NB4 (cell line): ENCODE measurements at regions not wholly inside any gene's neighbourhood (a gene's known extent, or its start where the extent isn't known, plus 50 kb on each side); places are given as distances from the start of the nearest gene placed in this dataset.

Source experiments
- CTCF ChIP-seq: IDR thresholded peaks from one replicate; pipeline ENCODE4 v1.5.1; 2012; ENCODE audit warnings: low read depth, low read length
- MAX ChIP-seq: IDR thresholded peaks from 2 replicates; pipeline ENCODE4 v1.6.1; 2011; ENCODE audit warnings: low read depth, low read length
- MYC ChIP-seq: IDR thresholded peaks from 2 replicates; pipeline ENCODE4 v1.6.1; 2011; ENCODE audit warnings: low read depth, low read length
- POLR2A ChIP-seq: IDR thresholded peaks from 2 replicates; pipeline ENCODE4 v1.6.1; 2011; ENCODE audit warnings: mild to moderate bottlenecking; ENCODE audit not compliant: insufficient read length; ENCODE audit errors: extremely low read depth

GRCh38 chr2:226556050-226556449, 243.6 kb downstream of the IRS1 start:
- TF ChIP-seq CTCF = no peak
- no peak for TF ChIP-seq POLR2A
- no peak for TF ChIP-seq MAX
- no peak for TF ChIP-seq MYC
